Liver (tissue), 3 donors: ENCODE measurements at regions not wholly inside any gene's neighbourhood (a gene's known extent, or its start where the extent isn't known, plus 50 kb on each side); places are given as distances from the start of the nearest gene placed in this dataset.

Experiments
- CTCF ChIP-seq: fragments of 150-350 bp; IDR thresholded peaks from 2 replicates; pipeline ENCODE4 v1.5.1; 2017; ENCODE audit warnings: improper control_type of control experiment, low read depth, low read length; ENCODE audit not compliant: missing input control
- GABPA ChIP-seq, 2 donors: IDR thresholded peaks in 1 of 2; conservative IDR thresholded peaks in 1 of 2; 2 replicates each; pipeline ENCODE4 v1.6.1; 2016; ENCODE audit warnings: antibody characterized with exemption in 2 of 2, mild to moderate bottlenecking in 1 of 2, moderate library complexity in 1 of 2
- JUND ChIP-seq, 2 donors: IDR thresholded peaks; 2 replicates each; pipeline ENCODE4 v1.6.1; 2016; ENCODE audit warnings: antibody characterized with exemption in 2 of 2
- REST ChIP-seq: IDR thresholded peaks from 2 replicates; pipeline ENCODE4 v1.6.1; 2016; ENCODE audit warnings: antibody characterized with exemption, mild to moderate bottlenecking
- ZBTB33 ChIP-seq: IDR thresholded peaks from 2 replicates; pipeline ENCODE4 v1.6.1; 2016; ENCODE audit warnings: antibody characterized with exemption
- donor health status: healthy.
- donor health status: healthy.

- TF ChIP-seq CTCF (no peak), GABPA (IDR thresholded peaks at IDR 0.05 in 1 of 2, conservative IDR thresholded peaks at IDR 0.05 in 1 of 2) (no peak), JUND (IDR thresholded peaks at IDR 0.05) (no peak), REST (no peak), ZBTB33 (no peak)
Observed at GRCh38 chr18:53657257-53657656, 567.2 kb downstream of the MBD2 start.
